Posterior vena cava (tissue), 2 donors: ENCODE measurements at regions not wholly inside any gene's neighbourhood (a gene's known extent, or its start where the extent isn't known, plus 50 kb on each side); places are given as distances from the start of the nearest gene placed in this dataset.

Experiments
- DNase-seq: peaks from one replicate; pipeline ENCODE4 v3.0.0-alpha.2; 2020; ENCODE audit warnings: low spot score
- intact Hi-C, 2 donors: fragments of 100-400 bp; cut with DNase I; formaldehyde crosslinking; loops; one replicate each; pipeline versions ENCODE4 v1.14.1 to v1.14.2; 2022 to 2023
- donor health status: DM: yes; HTN: yes; CAD: no.
- donor health status: DM: yes; HTN: yes; CAD: no.

- DNase-seq = no peak
- intact Hi-C loops = no loop called here
Measured at GRCh38 chr12:89135976-89136634, 216.2 kb downstream of the DUSP6 start.

- DNase-seq = no peak
- intact Hi-C loops = no loop called here
Measured at GRCh38 chr12:89134213-89134770, 218.0 kb downstream of the DUSP6 start.

- no peak for DNase-seq
- intact Hi-C loops = no loop called here
Measured at GRCh38 chr12:89129167-89129870, 223.0 kb downstream of the DUSP6 start.

- intact Hi-C loops = no loop called here
Measured at GRCh38 chr12:89126712-89127111, 225.6 kb downstream of the DUSP6 start.

GRCh38 chr12:89122852-89123251, 229.4 kb downstream of the DUSP6 start:
- intact Hi-C loops = no loop called here
- DNase-seq = no peak

More at GRCh38 chr12:89126712-89127111, 225.6 kb downstream of the DUSP6 start:
- no peak for DNase-seq

- DNase-seq = no peak
Measured at GRCh38 chr12:89117448-89118034, 234.8 kb downstream of the DUSP6 start.

GRCh38 chr12:89111964-89112363, 240.3 kb downstream of the DUSP6 start:
- intact Hi-C loops = no loop called here
- no peak for DNase-seq

More at GRCh38 chr12:89117448-89118034, 234.8 kb downstream of the DUSP6 start:
- intact Hi-C loops = no loop called here

GRCh38 chr12:89108265-89108664, 244.0 kb downstream of the DUSP6 start:
- intact Hi-C loops = no loop called here

GRCh38 chr12:89106950-89107349, 245.4 kb downstream of the DUSP6 start:
- no peak for DNase-seq
- intact Hi-C loops = no loop called here

More at GRCh38 chr12:89108265-89108664, 244.0 kb downstream of the DUSP6 start:
- DNase-seq = no peak

GRCh38 chr12:89105243-89105642, 247.1 kb downstream of the DUSP6 start:
- DNase-seq = no peak
- intact Hi-C loops = no loop called here

GRCh38 chr12:89103831-89104230, 248.5 kb downstream of the DUSP6 start:
- no peak for DNase-seq
- intact Hi-C loops = no loop called here

GRCh38 chr12:89101440-89101839, 250.9 kb downstream of the DUSP6 start:
- DNase-seq = no peak
- intact Hi-C loops = no loop called here

GRCh38 chr12:89098441-89099112, 253.7 kb downstream of the DUSP6 start:
- no peak for DNase-seq

GRCh38 chr12:89092297-89092696, 260.0 kb downstream of the DUSP6 start:
- intact Hi-C loops = no loop called here
- no peak for DNase-seq

More at GRCh38 chr12:89098441-89099112, 253.7 kb downstream of the DUSP6 start:
- intact Hi-C loops = no loop called here

- intact Hi-C loops = no loop called here
- no peak for DNase-seq
Measured at GRCh38 chr12:89091293-89091841, 260.9 kb downstream of the DUSP6 start.

- DNase-seq = no peak
- intact Hi-C loops = no loop called here
Measured at GRCh38 chr12:89089264-89089663, 263.0 kb downstream of the DUSP6 start.

GRCh38 chr12:89087876-89088275, 264.4 kb downstream of the DUSP6 start:
- intact Hi-C loops = no loop called here
- no peak for DNase-seq

GRCh38 chr12:89087149-89087825, 265.0 kb downstream of the DUSP6 start:
- no peak for DNase-seq
- intact Hi-C loops = no loop called here

- intact Hi-C loops = no loop called here
- no peak for DNase-seq
Measured at GRCh38 chr12:89085421-89085820, 266.9 kb downstream of the DUSP6 start.
